ENCODE measurements at regions not wholly inside any gene's neighbourhood (a gene's known extent, or its start where the extent isn't known, plus 50 kb on each side); places are given as distances from the start of the nearest gene placed in this dataset.

- peaks cover 7% of the 10 kb centered on the region for H3K27me3 ChIP-seq (replicated peaks; ENCODE audit: insufficient read depth, low read depth, low read length, poor library complexity)
- BruUV-seq (replicated peaks): no TSS peak
- intact Hi-C loops (cut with micrococcal nuclease; ENCODE audit: unreplicated experiment): no loop called here
- H3K27ac ChIP-seq (ENCODE audit: low read depth, low read length, poor library complexity, severe bottlenecking): no peak overlapping the region
- POLR2A ChIA-PET (ENCODE audit: low non-redundant PET): no interaction called here
- CTCF ChIA-PET: no interaction called here
- no peaks in the 10 kb centered on the region for H3K36me3 ChIP-seq (ENCODE audit: insufficient read depth, low read length, poor library complexity, severe bottlenecking)
- peaks cover 25% of the 10 kb centered on the region for H3K4me1 ChIP-seq (ENCODE audit: insufficient read depth, low read length, poor library complexity, severe bottlenecking)
- DNase-seq (ENCODE audit: low spot score): no peak
- TF ChIP-seq CTCF (conservative IDR thresholded peaks at IDR 0.05; ENCODE audit: low read depth, low read length) (no peak), EZH2 (IDR thresholded peaks at IDR 0.05; ENCODE audit: borderline replicate concordance, low read depth, low read length, poor library complexity, severe bottlenecking) (no peak)
- no peaks in the 10 kb centered on the region for H3K9me3 ChIP-seq (ENCODE audit: low read depth, low read length, poor library complexity, severe bottlenecking)
- no peak overlapping the region for H3K4me3 ChIP-seq (ENCODE audit: low read depth, low read length, poor library complexity, severe bottlenecking)
These were observed 232.9 kb upstream of the CRY1 start for GRCh38 chr12:107326237-107326636.

GRCh38 chr12:107327651-107328182 lies 234.4 kb upstream of the CRY1 start:
- Histone ChIP-seq H3K27me3 (replicated peaks; ENCODE audit: insufficient read depth, low read depth, low read length, poor library complexity) (no peaks in the 10 kb centered on the region), H3K9me3 (ENCODE audit: low read depth, low read length, poor library complexity, severe bottlenecking) (no peaks in the 10 kb centered on the region), H3K36me3 (ENCODE audit: insufficient read depth, low read length, poor library complexity, severe bottlenecking) (no peaks in the 10 kb centered on the region), H3K4me1 (ENCODE audit: insufficient read depth, low read length, poor library complexity, severe bottlenecking) (peaks cover 25% of the 10 kb centered on the region), H3K4me3 (ENCODE audit: low read depth, low read length, poor library complexity, severe bottlenecking) (no peak overlapping the region), H3K27ac (ENCODE audit: low read depth, low read length, poor library complexity, severe bottlenecking) (no peak overlapping the region)
- intact Hi-C loops (cut with micrococcal nuclease; ENCODE audit: unreplicated experiment): no loop called here
- BruUV-seq (replicated peaks): no TSS peak
- ChIA-PET POLR2A (ENCODE audit: low non-redundant PET) (no interaction called here), CTCF (no interaction called here)
- DNase-seq (ENCODE audit: low spot score): no peak
- no peak for TF ChIP-seq EZH2 (IDR thresholded peaks at IDR 0.05; ENCODE audit: borderline replicate concordance, low read depth, low read length, poor library complexity, severe bottlenecking)
- TF ChIP-seq CTCF (conservative IDR thresholded peaks at IDR 0.05; ENCODE audit: low read depth, low read length): no peak

- H3K36me3 ChIP-seq (ENCODE audit: insufficient read depth, low read length, poor library complexity, severe bottlenecking): no peaks in the 10 kb centered on the region
- H3K9me3 ChIP-seq (ENCODE audit: low read depth, low read length, poor library complexity, severe bottlenecking): no peaks in the 10 kb centered on the region
- peaks cover 25% of the 10 kb centered on the region for H3K4me1 ChIP-seq (ENCODE audit: insufficient read depth, low read length, poor library complexity, severe bottlenecking)
- peak; percentile 81 for DNase-seq (ENCODE audit: low spot score)
- no TSS peak for BruUV-seq (replicated peaks)
- POLR2A ChIA-PET (ENCODE audit: low non-redundant PET): no interaction called here
- H3K4me3 ChIP-seq (ENCODE audit: low read depth, low read length, poor library complexity, severe bottlenecking): no peak overlapping the region
- CTCF ChIA-PET: no interaction called here
- H3K27ac ChIP-seq (ENCODE audit: low read depth, low read length, poor library complexity, severe bottlenecking): no peak overlapping the region
- intact Hi-C loops (cut with micrococcal nuclease; ENCODE audit: unreplicated experiment): no loop called here
- TF ChIP-seq EZH2 (IDR thresholded peaks at IDR 0.05; ENCODE audit: borderline replicate concordance, low read depth, low read length, poor library complexity, severe bottlenecking): no peak
- no peak for TF ChIP-seq CTCF (conservative IDR thresholded peaks at IDR 0.05; ENCODE audit: low read depth, low read length)
- H3K27me3 ChIP-seq (replicated peaks; ENCODE audit: insufficient read depth, low read depth, low read length, poor library complexity): no peaks in the 10 kb centered on the region
These were observed 235.2 kb upstream of the CRY1 start for GRCh38 chr12:107328442-107329133.
